Fibroblast of peridontal ligament (primary cell): ENCODE measurements at regions not wholly inside any gene's neighbourhood (a gene's known extent, or its start where the extent isn't known, plus 50 kb on each side); places are given as distances from the start of the nearest gene placed in this dataset.

Source experiments
- DNase-seq: peaks from one replicate; pipeline ENCODE4 v3.0.0-alpha.2; 2010; ENCODE audit errors: extremely low read depth

GRCh38 chr13:108156749-108157148 lies 58.6 kb downstream of the LIG4 start:
- no peak for DNase-seq

- peak; percentile 57 for DNase-seq
Observed at GRCh38 chr13:108155185-108156106, 59.9 kb downstream of the LIG4 start.

GRCh38 chr13:108154421-108154858 lies 60.9 kb downstream of the LIG4 start:
- DNase-seq = no peak

- DNase-seq = no peak
Observed at GRCh38 chr13:108146642-108147041, 68.7 kb downstream of the LIG4 start.

GRCh38 chr13:108142702-108143436 lies 72.5 kb downstream of the LIG4 start:
- DNase-seq = no peak

GRCh38 chr13:108137176-108137575 lies 78.2 kb downstream of the LIG4 start:
- no peak for DNase-seq

- no peak for DNase-seq
Observed at GRCh38 chr13:108127406-108127805, 87.9 kb downstream of the LIG4 start.

- no peak for DNase-seq
Observed at GRCh38 chr13:108126056-108126455, 89.3 kb downstream of the LIG4 start.

- no peak for DNase-seq
Observed at GRCh38 chr13:108121406-108121805, 93.9 kb downstream of the LIG4 start.

GRCh38 chr13:108120856-108121255 lies 94.5 kb downstream of the LIG4 start:
- no peak for DNase-seq

- no peak for DNase-seq
Observed at GRCh38 chr13:108120302-108120701, 95.0 kb downstream of the LIG4 start.

GRCh38 chr13:108115738-108116137 lies 99.6 kb downstream of the LIG4 start:
- no peak for DNase-seq

- no peak for DNase-seq
Observed at GRCh38 chr13:108113407-108113806, 101.9 kb downstream of the LIG4 start.

GRCh38 chr13:108104736-108105135 lies 110.6 kb downstream of the LIG4 start:
- no peak for DNase-seq

GRCh38 chr13:108102771-108103170 lies 112.6 kb downstream of the LIG4 start:
- DNase-seq = no peak

GRCh38 chr13:108096301-108096915 lies 118.9 kb downstream of the LIG4 start:
- no peak for DNase-seq

- DNase-seq = no peak
Observed at GRCh38 chr13:108095036-108095435, 120.3 kb downstream of the LIG4 start.

GRCh38 chr13:108093616-108094015 lies 121.7 kb downstream of the LIG4 start:
- no peak for DNase-seq

GRCh38 chr13:108087810-108088209 lies 127.5 kb downstream of the LIG4 start:
- no peak for DNase-seq

GRCh38 chr13:108086678-108087077 lies 128.7 kb downstream of the LIG4 start:
- DNase-seq = peak; percentile 0

GRCh38 chr13:108084840-108085239 lies 130.5 kb downstream of the LIG4 start:
- DNase-seq = no peak

GRCh38 chr13:108083056-108083455 lies 132.3 kb downstream of the LIG4 start:
- DNase-seq = no peak
